H1 (cell line): ENCODE measurements at regions not wholly inside any gene's neighbourhood (a gene's known extent, or its start where the extent isn't known, plus 50 kb on each side); places are given as distances from the start of the nearest gene placed in this dataset.

ENCODE experiments used
- CTCF ChIA-PET: fragments of 300-600 bp; sonication (Branson Sonifier 250); formaldehyde crosslinking; loops from one replicate; lab custom pipeline; 2021; ENCODE audit not compliant: partially characterized antibody; lab: Charles Lee
- POLR2A ChIA-PET: fragments of 300-600 bp; sonication (Branson Sonifier 250); formaldehyde crosslinking; loops from one replicate; lab custom pipeline; 2021; ENCODE audit warnings: inconsistent platforms; ENCODE audit not compliant: partially characterized antibody; lab: Charles Lee
- DNase-seq, 2 experiments: peaks; one replicate each; pipeline versions ENCODE4 v3.0.0 to v3.0.0-alpha.2; 2010 to 2022; ENCODE audit warnings: low spot score in 2 of 2, low read depth in 1 of 2, mixed read lengths in 1 of 2
- FAIRE-seq: peaks from 2 replicates; lab custom pipeline; 2011; peaks lifted over from hg19 to GRCh38; lab: Jason Lieb, UNC
- H2AFZ ChIP-seq: 2 replicates; pipeline ENCODE4 v1.8.1; 2012; ENCODE audit warnings: low read length, inconsistent platforms
- H2AK5ac ChIP-seq: 2 replicates; pipeline ENCODE4 v1.6.1; 2013; ENCODE audit warnings: low read depth, low read length
- H2BK120ac ChIP-seq: replicated peaks from 2 replicates; pipeline ENCODE3; 2013; ENCODE audit warnings: low read depth, low read length, inconsistent platforms
- H2BK12ac ChIP-seq: 2 replicates; pipeline ENCODE4 v1.6.1; 2013; ENCODE audit warnings: low read depth, low read length
- H2BK15ac ChIP-seq: 2 replicates; pipeline ENCODE4 v1.6.1; 2013; ENCODE audit warnings: low read length
- H2BK20ac ChIP-seq: 2 replicates; pipeline ENCODE4 v1.6.1; 2013; ENCODE audit warnings: low read length
- H2BK5ac ChIP-seq: 2 replicates; pipeline ENCODE4 v1.6.1; 2013; ENCODE audit warnings: low read depth, low read length
- H3K14ac ChIP-seq: 2 replicates; pipeline ENCODE4 v1.6.1; 2013; ENCODE audit warnings: inconsistent platforms; ENCODE audit not compliant: insufficient read length
- H3K18ac ChIP-seq: 2 replicates; pipeline ENCODE4 v1.6.1; 2013; ENCODE audit warnings: low read length; ENCODE audit errors: extremely low read depth
- H3K23ac ChIP-seq: 2 replicates; pipeline ENCODE4 v1.6.1; 2013; ENCODE audit warnings: inconsistent platforms; ENCODE audit not compliant: insufficient read length
- H3K23me2 ChIP-seq: 2 replicates; pipeline ENCODE4 v1.6.1; 2013; ENCODE audit warnings: low read depth, low read length
- H3K27ac ChIP-seq: 2 replicates; pipeline ENCODE4 v1.6.1; 2011; ENCODE audit warnings: low read depth, low read length, inconsistent platforms
- H3K27me3 ChIP-seq, 4 experiments: replicated peaks in 1 of 4; 1 replicate in 1 of 4; 2 replicates in 3 of 4; pipeline versions ENCODE4 v1.6.1 to v1.8.1; 2011 to 2013; ENCODE audit warnings: low read length in 3 of 4, mild to moderate bottlenecking in 3 of 4, inconsistent platforms in 2 of 4, mixed read lengths in 2 of 4, moderate library complexity in 1 of 4; ENCODE audit not compliant: control insufficient read depth in 3 of 4, insufficient read depth in 3 of 4; ENCODE audit errors: extremely low read depth in 1 of 4
- H3K36me3 ChIP-seq, 4 experiments: 2 replicates each; pipeline versions ENCODE4 v1.6.1 to v1.8.1; 2011 to 2013; ENCODE audit warnings: mild to moderate bottlenecking in 4 of 4, low read length in 3 of 4, moderate library complexity in 2 of 4, control low read depth in 1 of 4, inconsistent platforms in 1 of 4; ENCODE audit not compliant: insufficient read depth in 4 of 4, control insufficient read depth in 2 of 4
- H3K4ac ChIP-seq: replicated peaks from 2 replicates; pipeline ENCODE3; 2013; ENCODE audit warnings: low read length, low read depth, mixed read lengths, inconsistent platforms; ENCODE audit not compliant: insufficient read length
- H3K4me1 ChIP-seq, 4 experiments: replicated peaks in 1 of 4; 1 replicate in 1 of 4; 2 replicates in 3 of 4; pipeline versions ENCODE4 v1.6.1 to v1.8.1; 2011 to 2013; ENCODE audit warnings: low read length in 3 of 4, inconsistent platforms in 2 of 4, mixed read lengths in 1 of 4; ENCODE audit not compliant: insufficient read depth in 4 of 4, control insufficient read depth in 3 of 4
- H3K4me2 ChIP-seq, 2 experiments: 2 replicates each; pipeline versions ENCODE4 v1.6.1 to v1.8.1; 2011 to 2013; ENCODE audit warnings: low read depth in 2 of 2, low read length in 2 of 2, control low read depth in 1 of 2, inconsistent platforms in 1 of 2, mild to moderate bottlenecking in 1 of 2; ENCODE audit not compliant: insufficient read depth in 1 of 2
- H3K4me3 ChIP-seq, 4 experiments: fragments of 200-600, 300-600 bp in 1 of 4; sonication (generic), shearing (Covaris generic), sonication (Bioruptor Twin) in 1 of 4; 2 replicates each; pipeline versions ENCODE4 v1.5.1 to v1.8.1; 2011 to 2016; ENCODE audit warnings: low read length in 4 of 4, low read depth in 3 of 4, control low read depth in 2 of 4, inconsistent platforms in 2 of 4, mild to moderate bottlenecking in 2 of 4, mixed read lengths in 1 of 4, moderate library complexity in 1 of 4; ENCODE audit not compliant: insufficient read depth in 2 of 4; ENCODE audit errors: extremely low read depth in 1 of 4
- H3K56ac ChIP-seq: replicated peaks from 2 replicates; pipeline ENCODE3; 2013; ENCODE audit warnings: low read depth, mild to moderate bottlenecking, mixed read lengths, low read length, inconsistent platforms; ENCODE audit not compliant: insufficient read length
- H3K79me1 ChIP-seq: 2 replicates; pipeline ENCODE4 v1.6.1; 2013; ENCODE audit warnings: low read depth, low read length, control low read depth
- H3K79me2 ChIP-seq, 2 experiments: 2 replicates each; pipeline versions ENCODE4 v1.6.1 to v1.8.1; 2012 to 2013; ENCODE audit warnings: low read length in 2 of 2, mild to moderate bottlenecking in 2 of 2, inconsistent platforms in 1 of 2; ENCODE audit not compliant: insufficient read depth in 2 of 2, control insufficient read depth in 1 of 2
- H3K9ac ChIP-seq, 4 experiments: replicated peaks in 1 of 4; 1 replicate in 1 of 4; 2 replicates in 3 of 4; pipeline versions ENCODE4 v1.6.1 to v1.8.1; 2011 to 2013; ENCODE audit warnings: low read depth in 3 of 4, low read length in 3 of 4, control low read depth in 2 of 4, mild to moderate bottlenecking in 2 of 4, moderate library complexity in 2 of 4, inconsistent platforms in 1 of 4; ENCODE audit errors: extremely low read depth in 1 of 4
- H3K9me3 ChIP-seq, 2 experiments: 2 replicates each; pipeline versions ENCODE4 v1.6.1 to v1.8.1; 2012 to 2013; ENCODE audit warnings: mild to moderate bottlenecking in 2 of 2, moderate library complexity in 2 of 2, control low read depth in 1 of 2, inconsistent platforms in 1 of 2, low read depth in 1 of 2, low read length in 1 of 2, mixed read lengths in 1 of 2; ENCODE audit not compliant: insufficient read depth in 2 of 2
- H4K20me1 ChIP-seq, 2 experiments: replicated peaks in 1 of 2; 2 replicates each; pipeline versions ENCODE3 to v1.8.1; 2011 to 2013; ENCODE audit warnings: inconsistent platforms in 2 of 2, low read length in 2 of 2, mild to moderate bottlenecking in 1 of 2; ENCODE audit not compliant: insufficient read depth in 2 of 2, control insufficient read depth in 1 of 2
- H4K5ac ChIP-seq: 2 replicates; pipeline ENCODE4 v1.6.1; 2013; ENCODE audit warnings: low read length, low read depth, mixed read lengths, inconsistent platforms; ENCODE audit not compliant: insufficient read length
- H4K8ac ChIP-seq: 2 replicates; pipeline ENCODE4 v1.8.0; 2013; ENCODE audit warnings: mild to moderate bottlenecking, moderate library complexity, low read length, inconsistent platforms; ENCODE audit not compliant: insufficient read depth; ENCODE audit errors: extremely low read depth
- H4K91ac ChIP-seq: replicated peaks from 2 replicates; pipeline ENCODE3; 2013; ENCODE audit warnings: low read length, mixed read lengths, inconsistent platforms; ENCODE audit not compliant: insufficient read length
- BCL11A ChIP-seq, 2 experiments: IDR thresholded peaks; one replicate each; pipeline ENCODE4 v1.6.1; 2011; ENCODE audit warnings: low read depth in 2 of 2, low read length in 2 of 2, mild to moderate bottlenecking in 2 of 2
- POU5F1 ChIP-seq: IDR thresholded peaks from 2 replicates; pipeline ENCODE4 v1.6.1; 2011; ENCODE audit warnings: low read depth, mild to moderate bottlenecking, low read length, moderate library complexity
- WGBS, 2 experiments: shearing (Covaris generic) in 1 of 2; methylation state at CpG; one replicate each; pipeline versions ENCODE4 v1.1.6 to v1.1.7; 2013 to 2015; ENCODE audit warnings: low lambda C conversion rate in 2 of 2, mixed read lengths in 2 of 2, inconsistent platforms in 1 of 2, low coverage in 1 of 2, missing lambda C conversion rate in 1 of 2; ENCODE audit not compliant: insufficient replicate concordance in 2 of 2, insufficient coverage in 1 of 2, insufficient read length in 1 of 2; ENCODE audit errors: extremely low coverage in 1 of 2, missing lambda C conversion rate in 1 of 2; 5-methylcytosine and 5-hydroxymethylcytosine counted together
- TF ChIP-seq, protein P1 (sequence below): IDR thresholded peaks from 2 replicates; pipeline ENCODE4 v1.6.1; 2012; ENCODE audit warnings: low read length, inconsistent platforms

- POLR2A ChIA-PET: no interaction called here
- Histone ChIP-seq H2BK15ac (no peak overlapping the region), H2BK20ac (no peak overlapping the region), H3K23me2 (no peaks in the 10 kb centered on the region), H3K23ac (no peak overlapping the region), H2AFZ (no peak overlapping the region), H3K18ac (no peak overlapping the region), H3K4ac (no peak overlapping the region), H3K4me3 (no peak overlapping the region), H3K27ac (no peak overlapping the region), H4K20me1 (no peaks in the 10 kb centered on the region), H3K4me2 (no peak overlapping the region), H4K91ac (no peak overlapping the region), H3K56ac (no peak overlapping the region), H4K5ac (no peak overlapping the region), H2BK5ac (no peak overlapping the region), H3K36me3 (no peaks in the 10 kb centered on the region), H2BK12ac (no peak overlapping the region), H3K14ac (no peak overlapping the region), H3K79me1 (no peaks in the 10 kb centered on the region), H3K79me2 (no peaks in the 10 kb centered on the region), H2AK5ac (no peak overlapping the region), H4K8ac (no peak overlapping the region), H3K9me3 (no peaks in the 10 kb centered on the region), H3K9ac (no peak overlapping the region), H2BK120ac (no peak overlapping the region), H3K4me1 (no peaks in the 10 kb centered on the region), H3K27me3 (0 out of 7 replicates have a peak, but pooled peaks cover 0 to 4% (median 0%) of the 10 kb centered on the region in 4 experiments)
- DNase-seq (no peak), FAIRE-seq (no peak)
- CTCF ChIA-PET: no interaction called here
- TF ChIP-seq BCL11A (IDR thresholded peaks at IDR 0.05; ENCODE audit: low read depth in 2 of 2, low read length in 2 of 2) (no peak), POU5F1 (no peak)
- TF ChIP-seq, protein P1, sequence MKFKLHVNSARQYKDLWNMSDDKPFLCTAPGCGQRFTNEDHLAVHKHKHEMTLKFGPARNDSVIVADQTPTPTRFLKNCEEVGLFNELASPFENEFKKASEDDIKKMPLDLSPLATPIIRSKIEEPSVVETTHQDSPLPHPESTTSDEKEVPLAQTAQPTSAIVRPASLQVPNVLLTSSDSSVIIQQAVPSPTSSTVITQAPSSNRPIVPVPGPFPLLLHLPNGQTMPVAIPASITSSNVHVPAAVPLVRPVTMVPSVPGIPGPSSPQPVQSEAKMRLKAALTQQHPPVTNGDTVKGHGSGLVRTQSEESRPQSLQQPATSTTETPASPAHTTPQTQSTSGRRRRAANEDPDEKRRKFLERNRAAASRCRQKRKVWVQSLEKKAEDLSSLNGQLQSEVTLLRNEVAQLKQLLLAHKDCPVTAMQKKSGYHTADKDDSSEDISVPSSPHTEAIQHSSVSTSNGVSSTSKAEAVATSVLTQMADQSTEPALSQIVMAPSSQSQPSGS: no peak
- 81% methylated on average over 6 of the region's 6 CpGs; no CpG with 5 or more reads in 1 of the 2 experiments for WGBS, 2 experiments
Measured at GRCh38 chr3:65284546-65284945, 596.7 kb upstream of the ADAMTS9 start.
